WTC11 (cell line): ENCODE measurements at regions not wholly inside any gene's neighbourhood (a gene's known extent, or its start where the extent isn't known, plus 50 kb on each side); places are given as distances from the start of the nearest gene placed in this dataset.

ENCODE experiments used
- ATAC-seq: fragments of 200-7000 bp; cut with Tn5 transposase; 2 replicates; pipeline ENCODE4 v1.10.0; 2021; ENCODE audit warnings: mild to moderate bottlenecking, moderate library complexity
- CTCF ChIA-PET: fragments of 300-600 bp; sonication (Branson Sonifier 250); formaldehyde crosslinking; loops from one replicate; lab custom pipeline; 2021; ENCODE audit warnings: antibody characterized with exemption; lab: Charles Lee
- POLR2A ChIA-PET: fragments of 350-600 bp; sonication (Branson Sonifier 250); formaldehyde crosslinking; loops from one replicate; lab custom pipeline; 2021; ENCODE audit warnings: antibody characterized with exemption; lab: Charles Lee
- DNase-seq: peaks from one replicate; pipeline ENCODE4 v3.0.0; 2021; ENCODE audit warnings: low spot score
- H3K27ac Mint-ChIP-seq: 2 replicates; pipeline ENCODE4 v1.8.0; 2021; ENCODE audit warnings: mixed read lengths
- H3K27me3 Mint-ChIP-seq: 2 replicates; pipeline ENCODE4 v1.8.0; 2021; ENCODE audit warnings: low read depth, mild to moderate bottlenecking, moderate library complexity, mixed read lengths
- H3K36me3 Mint-ChIP-seq: 2 replicates; pipeline ENCODE4 v1.8.0; 2021; ENCODE audit warnings: mixed read lengths
- H3K4me1 Mint-ChIP-seq: 2 replicates; pipeline ENCODE4 v1.8.0; 2022; ENCODE audit warnings: mixed read lengths
- H3K4me3 Mint-ChIP-seq: 2 replicates; pipeline ENCODE4 v1.8.0; 2021; ENCODE audit warnings: mild to moderate bottlenecking, moderate library complexity, mixed read lengths
- H3K9me3 Mint-ChIP-seq: 2 replicates; pipeline ENCODE4 v1.8.0; 2021; ENCODE audit warnings: mixed read lengths
- CBFB ChIP-seq: sonication (generic); formaldehyde crosslinking; IDR thresholded peaks from 2 replicates; pipeline ENCODE4 v1.8.1; 2022; ENCODE audit warnings: mild to moderate bottlenecking, low read depth, missing genetic modification reagents
- CREM ChIP-seq: sonication (generic); formaldehyde crosslinking; IDR thresholded peaks from 2 replicates; pipeline ENCODE4 v1.8.1; 2022; ENCODE audit warnings: mild to moderate bottlenecking, missing genetic modification reagents, moderate library complexity
- GABPB1 ChIP-seq: sonication (generic); formaldehyde crosslinking; IDR thresholded peaks from 2 replicates; pipeline ENCODE4 v1.8.1; 2023; ENCODE audit warnings: mild to moderate bottlenecking, missing genetic modification reagents
- GRHL2 ChIP-seq: fragments of 250-450 bp; sonication (Bioruptor Pico); IDR thresholded peaks from 2 replicates; pipeline ENCODE4 v1.8.0; 2022; ENCODE audit warnings: mild to moderate bottlenecking, moderate library complexity; ENCODE audit not compliant: insufficient replicate concordance, severe bottlenecking
- HMGA2 ChIP-seq: fragments of 250-450 bp; sonication (Bioruptor Pico); IDR thresholded peaks from 2 replicates; pipeline ENCODE4 v1.4.0; 2021; ENCODE audit warnings: mild to moderate bottlenecking, moderate library complexity
- JUN ChIP-seq: sonication (generic); formaldehyde crosslinking; IDR thresholded peaks from 2 replicates; pipeline ENCODE4 v1.8.0; 2023; ENCODE audit warnings: mild to moderate bottlenecking, missing genetic modification reagents
- NR1H2 ChIP-seq: sonication (generic); formaldehyde crosslinking; IDR thresholded peaks from 2 replicates; pipeline ENCODE4 v1.9.0; 2021; ENCODE audit warnings: mild to moderate bottlenecking, moderate library complexity, missing genetic modification reagents
- NR2C2 ChIP-seq: sonication (generic); formaldehyde crosslinking; IDR thresholded peaks from 2 replicates; pipeline ENCODE4 v1.8.0; 2022; ENCODE audit warnings: mild to moderate bottlenecking, missing genetic modification reagents
- TEAD4 ChIP-seq: sonication (generic); formaldehyde crosslinking; IDR thresholded peaks from 2 replicates; pipeline ENCODE4 v1.8.0; 2022; ENCODE audit warnings: mild to moderate bottlenecking, missing genetic modification reagents
- ZNF317 ChIP-seq: sonication (generic); formaldehyde crosslinking; IDR thresholded peaks from 2 replicates; pipeline ENCODE4 v1.8.1; 2023; ENCODE audit warnings: low read depth, mild to moderate bottlenecking, moderate library complexity, missing genetic modification reagents, borderline replicate concordance
- TF ChIP-seq, protein P1 (sequence below): fragments of 250-450 bp; sonication (Bioruptor Pico); conservative IDR thresholded peaks from 2 replicates; pipeline ENCODE4 v1.9.0; 2021; ENCODE audit warnings: mild to moderate bottlenecking
- TF ChIP-seq, protein P2 (sequence below): fragments of 250-450 bp; sonication (Bioruptor Pico); IDR thresholded peaks from 2 replicates; pipeline ENCODE4 v1.9.0; 2021; ENCODE audit warnings: moderate library complexity, mild to moderate bottlenecking, inconsistent platforms, borderline replicate concordance
- TF ChIP-seq, protein P3 (sequence below): sonication (generic); formaldehyde crosslinking; IDR thresholded peaks from 2 replicates; pipeline ENCODE4 v1.8.1; 2023; ENCODE audit warnings: mild to moderate bottlenecking, missing genetic modification reagents
- TF ChIP-seq, protein P4 (sequence below): sonication (generic); formaldehyde crosslinking; IDR thresholded peaks from 2 replicates; pipeline ENCODE4 v1.8.1; 2022; ENCODE audit warnings: mild to moderate bottlenecking, moderate library complexity, missing genetic modification reagents
- TF ChIP-seq, protein P5 (sequence below): sonication (generic); formaldehyde crosslinking; IDR thresholded peaks from 2 replicates; pipeline ENCODE4 v1.8.0; 2022; ENCODE audit warnings: mild to moderate bottlenecking, missing genetic modification reagents
- TF ChIP-seq, protein P6 (sequence below): sonication (generic); formaldehyde crosslinking; conservative IDR thresholded peaks from 2 replicates; pipeline ENCODE4 v1.8.1; 2022; ENCODE audit warnings: mild to moderate bottlenecking, missing genetic modification reagents

DNA sequence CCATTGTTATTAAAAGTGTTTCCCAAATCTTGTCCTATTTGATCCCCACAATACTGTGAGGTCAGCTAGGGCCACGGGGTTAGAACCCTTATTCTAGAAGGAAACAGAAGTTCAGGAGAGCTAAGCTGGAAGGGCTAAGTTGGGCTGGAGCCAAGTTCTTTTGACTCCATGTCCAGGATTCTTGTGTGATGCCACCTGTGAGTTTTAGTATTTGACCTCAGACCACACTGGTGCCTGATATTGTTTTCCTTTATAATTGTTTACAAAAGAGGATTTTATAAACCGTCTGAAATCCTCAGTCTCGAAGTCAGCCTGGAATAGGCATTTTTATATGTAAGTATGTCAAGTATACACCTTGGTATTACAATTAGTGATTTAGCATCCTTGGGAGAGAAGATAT, 332.7 kb downstream of the CBLN1 start:
- TF ChIP-seq, protein P1, sequence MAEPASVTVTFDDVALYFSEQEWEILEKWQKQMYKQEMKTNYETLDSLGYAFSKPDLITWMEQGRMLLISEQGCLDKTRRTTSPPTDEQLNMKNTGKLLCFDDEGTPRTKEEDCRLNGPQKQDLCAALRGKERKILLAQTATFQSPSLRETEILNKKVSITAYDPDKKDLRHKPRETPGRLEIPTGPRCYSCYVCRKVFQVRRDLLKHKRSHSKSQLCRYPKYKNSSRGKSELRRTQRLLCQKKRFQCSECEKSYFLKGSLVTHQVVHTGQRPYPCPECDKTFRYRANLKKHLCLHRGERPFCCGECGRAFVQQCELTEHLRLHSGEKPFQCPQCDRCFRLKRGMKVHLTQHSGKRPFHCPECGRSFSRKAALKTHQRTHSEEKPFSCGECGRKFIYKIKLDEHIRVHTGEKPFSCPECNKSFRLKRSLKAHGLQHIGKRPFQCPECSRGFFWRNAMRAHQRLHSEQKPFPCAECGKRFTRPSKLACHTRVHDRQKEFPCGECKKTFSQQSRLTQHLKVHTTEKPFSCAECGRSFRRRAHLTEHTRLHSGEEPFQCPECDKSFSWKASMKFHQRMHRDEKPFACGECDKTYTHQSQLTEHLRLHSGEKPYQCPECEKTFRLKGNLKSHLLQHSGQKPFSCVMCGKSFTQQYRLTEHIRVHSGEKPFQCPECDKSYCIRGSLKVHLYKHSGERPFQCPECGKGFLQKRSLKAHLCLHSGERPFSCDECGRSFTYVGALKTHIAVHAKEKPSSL (CRISPR knock-in tag), result no peak
- no peak for TF ChIP-seq CREM (CRISPR knock-in tag)
- no peak for TF ChIP-seq NR1H2 (CRISPR knock-in tag)
- no peak for TF ChIP-seq JUN (CRISPR knock-in tag)
- TF ChIP-seq, protein P2, sequence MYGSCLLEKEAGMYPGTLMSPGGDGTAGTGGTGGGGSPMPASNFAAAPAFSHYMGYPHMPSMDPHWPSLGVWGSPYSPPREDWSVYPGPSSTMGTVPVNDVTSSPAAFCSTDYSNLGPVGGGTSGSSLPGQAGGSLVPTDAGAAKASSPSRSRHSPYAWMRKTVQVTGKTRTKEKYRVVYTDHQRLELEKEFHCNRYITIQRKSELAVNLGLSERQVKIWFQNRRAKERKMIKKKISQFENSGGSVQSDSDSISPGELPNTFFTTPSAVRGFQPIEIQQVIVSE (CRISPR knock-in tag), result no peak
- no peak for TF ChIP-seq ZNF317
- ChIA-PET POLR2A (no interaction called here), CTCF (interaction anchor here (0.7 kb wide), 1 partner anchor 909 kb away, joined by 5 read pairs; no protein-coding TSS in a partner anchor)
- Mint-ChIP-seq H3K4me1 (no peaks in the 10 kb centered on the region), H3K4me3 (no peak overlapping the region), H3K9me3 (peaks cover 21% of the 10 kb centered on the region), H3K27ac (no peak overlapping the region), H3K36me3 (peaks cover 5% of the 10 kb centered on the region; the same call in 1 of the 2 replicates), H3K27me3 (peaks cover 4% of the 10 kb centered on the region; the same call in 1 of the 2 replicates)
- DNase-seq, result no peak
- ATAC-seq, result no peak

DNA sequence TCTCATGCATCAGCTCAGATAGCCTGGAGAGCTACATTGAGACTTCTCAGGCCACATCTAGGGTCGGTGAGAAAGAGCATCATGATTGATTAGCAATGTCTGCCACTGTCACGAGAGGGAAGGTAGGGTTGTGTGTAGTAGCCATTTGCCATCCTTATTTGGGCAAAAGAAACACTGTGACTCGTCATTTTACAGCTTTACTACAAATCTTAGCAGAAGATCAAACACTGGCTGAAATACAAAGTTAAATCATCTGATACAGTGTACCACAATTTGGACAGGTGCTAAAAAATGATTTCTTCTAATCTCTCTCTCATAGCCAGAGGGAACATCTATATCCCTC, 334.3 kb downstream of the CBLN1 start:
- Mint-ChIP-seq H3K27me3 (no peaks in the 10 kb centered on the region; the same call in 1 of the 2 replicates), H3K4me1 (no peaks in the 10 kb centered on the region)
- no peak for DNase-seq
- TF ChIP-seq, protein P3, sequence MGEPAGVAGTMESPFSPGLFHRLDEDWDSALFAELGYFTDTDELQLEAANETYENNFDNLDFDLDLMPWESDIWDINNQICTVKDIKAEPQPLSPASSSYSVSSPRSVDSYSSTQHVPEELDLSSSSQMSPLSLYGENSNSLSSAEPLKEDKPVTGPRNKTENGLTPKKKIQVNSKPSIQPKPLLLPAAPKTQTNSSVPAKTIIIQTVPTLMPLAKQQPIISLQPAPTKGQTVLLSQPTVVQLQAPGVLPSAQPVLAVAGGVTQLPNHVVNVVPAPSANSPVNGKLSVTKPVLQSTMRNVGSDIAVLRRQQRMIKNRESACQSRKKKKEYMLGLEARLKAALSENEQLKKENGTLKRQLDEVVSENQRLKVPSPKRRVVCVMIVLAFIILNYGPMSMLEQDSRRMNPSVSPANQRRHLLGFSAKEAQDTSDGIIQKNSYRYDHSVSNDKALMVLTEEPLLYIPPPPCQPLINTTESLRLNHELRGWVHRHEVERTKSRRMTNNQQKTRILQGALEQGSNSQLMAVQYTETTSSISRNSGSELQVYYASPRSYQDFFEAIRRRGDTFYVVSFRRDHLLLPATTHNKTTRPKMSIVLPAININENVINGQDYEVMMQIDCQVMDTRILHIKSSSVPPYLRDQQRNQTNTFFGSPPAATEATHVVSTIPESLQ (CRISPR knock-in tag), result no peak
- TF ChIP-seq HMGA2 (CRISPR knock-in tag) (no peak), GRHL2 (no peak), NR2C2 (CRISPR knock-in tag) (no peak), TEAD4 (no peak), CBFB (CRISPR knock-in tag) (no peak), GABPB1 (CRISPR knock-in tag) (no peak)
- TF ChIP-seq, protein P4, sequence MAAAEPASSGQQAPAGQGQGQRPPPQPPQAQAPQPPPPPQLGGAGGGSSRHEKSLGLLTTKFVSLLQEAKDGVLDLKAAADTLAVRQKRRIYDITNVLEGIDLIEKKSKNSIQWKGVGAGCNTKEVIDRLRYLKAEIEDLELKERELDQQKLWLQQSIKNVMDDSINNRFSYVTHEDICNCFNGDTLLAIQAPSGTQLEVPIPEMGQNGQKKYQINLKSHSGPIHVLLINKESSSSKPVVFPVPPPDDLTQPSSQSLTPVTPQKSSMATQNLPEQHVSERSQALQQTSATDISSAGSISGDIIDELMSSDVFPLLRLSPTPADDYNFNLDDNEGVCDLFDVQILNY (CRISPR knock-in tag), result no peak
- TF ChIP-seq, protein P5, sequence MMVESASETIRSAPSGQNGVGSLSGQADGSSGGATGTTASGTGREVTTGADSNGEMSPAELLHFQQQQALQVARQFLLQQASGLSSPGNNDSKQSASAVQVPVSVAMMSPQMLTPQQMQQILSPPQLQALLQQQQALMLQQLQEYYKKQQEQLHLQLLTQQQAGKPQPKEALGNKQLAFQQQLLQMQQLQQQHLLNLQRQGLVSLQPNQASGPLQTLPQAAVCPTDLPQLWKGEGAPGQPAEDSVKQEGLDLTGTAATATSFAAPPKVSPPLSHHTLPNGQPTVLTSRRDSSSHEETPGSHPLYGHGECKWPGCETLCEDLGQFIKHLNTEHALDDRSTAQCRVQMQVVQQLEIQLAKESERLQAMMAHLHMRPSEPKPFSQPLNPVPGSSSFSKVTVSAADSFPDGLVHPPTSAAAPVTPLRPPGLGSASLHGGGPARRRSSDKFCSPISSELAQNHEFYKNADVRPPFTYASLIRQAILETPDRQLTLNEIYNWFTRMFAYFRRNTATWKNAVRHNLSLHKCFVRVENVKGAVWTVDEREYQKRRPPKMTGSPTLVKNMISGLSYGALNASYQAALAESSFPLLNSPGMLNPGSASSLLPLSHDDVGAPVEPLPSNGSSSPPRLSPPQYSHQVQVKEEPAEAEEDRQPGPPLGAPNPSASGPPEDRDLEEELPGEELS (CRISPR knock-in tag), result no peak
- TF ChIP-seq, protein P6, sequence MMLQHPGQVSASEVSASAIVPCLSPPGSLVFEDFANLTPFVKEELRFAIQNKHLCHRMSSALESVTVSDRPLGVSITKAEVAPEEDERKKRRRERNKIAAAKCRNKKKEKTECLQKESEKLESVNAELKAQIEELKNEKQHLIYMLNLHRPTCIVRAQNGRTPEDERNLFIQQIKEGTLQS (CRISPR knock-in tag), result no peak
- TF ChIP-seq, all 79 proteins: peak for 0
- H3K36me3 Mint-ChIP-seq, result peaks cover 5% of the 10 kb centered on the region; the same call in 1 of the 2 replicates
- no peak for ATAC-seq
- no peak overlapping the region for H3K27ac Mint-ChIP-seq
- CTCF ChIA-PET, result interaction anchor here (1.0 kb wide), 1 partner anchor 402 kb away, joined by 3 read pairs; no protein-coding TSS in a partner anchor
- POLR2A ChIA-PET, result no interaction called here
- H3K9me3 Mint-ChIP-seq, result peaks cover 21% of the 10 kb centered on the region
- no peak overlapping the region for H3K4me3 Mint-ChIP-seq
